ENCODE measurements at regions not wholly inside any gene's neighbourhood (a gene's known extent, or its start where the extent isn't known, plus 50 kb on each side); places are given as distances from the start of the nearest gene placed in this dataset.
A peak's percentile ranks its signal among the peaks of the same experiment; 100 is the strongest.

DNA sequence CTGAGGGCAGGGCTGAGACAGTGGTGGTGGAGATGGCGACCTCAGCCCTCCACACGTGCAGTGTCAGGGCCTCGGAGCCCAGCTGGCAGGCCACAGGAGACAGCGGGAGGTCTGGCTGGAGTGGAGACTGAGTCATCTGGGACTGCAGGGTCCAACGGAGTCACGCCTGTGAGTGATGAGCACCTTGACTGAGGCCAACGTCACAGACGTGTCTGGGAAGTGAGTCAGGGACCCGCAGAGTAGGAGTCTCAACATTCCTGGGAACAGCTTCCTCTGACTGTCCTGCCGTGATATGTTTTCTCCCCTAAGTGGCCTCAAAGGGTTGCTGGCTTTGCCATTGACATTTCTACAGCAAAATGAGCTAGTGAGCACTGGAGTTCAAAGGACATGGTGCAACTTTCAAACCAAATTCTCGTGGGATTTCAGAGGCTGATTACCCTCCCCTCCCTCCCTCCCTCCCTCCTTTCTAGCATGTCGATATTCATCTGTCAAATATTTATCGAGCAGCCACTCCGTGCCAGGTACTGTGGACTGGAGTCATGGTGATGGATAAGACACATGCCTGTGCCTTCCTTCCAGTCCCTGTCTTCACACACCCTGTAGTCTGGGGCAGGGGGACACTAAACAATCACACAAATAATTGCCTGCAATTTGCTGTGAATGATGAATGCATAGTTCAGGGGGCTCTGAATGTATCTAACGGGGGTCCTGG is 53.3 kb upstream of the AMOTL2 start:
- H3K27ac ChIP-seq (ENCODE audit: low read depth, low read length, severe bottlenecking): peak overlapping the region; percentile 85
- WGBS, 2 experiments (ENCODE audit: insufficient coverage in 2 of 2): 64 to 77% methylated on average over 12 of the region's 15 CpGs
- H3K9me3 ChIP-seq (ENCODE audit: control insufficient read depth, low read length): no peaks in the 10 kb centered on the region
- H3K4me3 ChIP-seq (ENCODE audit: extremely low read depth, insufficient read depth, low read length, poor library complexity, severe bottlenecking): no peak overlapping the region
- no peaks in the 10 kb centered on the region for H3K36me3 ChIP-seq (ENCODE audit: control insufficient read depth, insufficient read depth, low read length)
- H3K4me1 ChIP-seq (ENCODE audit: control insufficient read depth, insufficient read depth, low read length, poor library complexity, severe bottlenecking): peaks cover 34% of the 10 kb centered on the region

DNA sequence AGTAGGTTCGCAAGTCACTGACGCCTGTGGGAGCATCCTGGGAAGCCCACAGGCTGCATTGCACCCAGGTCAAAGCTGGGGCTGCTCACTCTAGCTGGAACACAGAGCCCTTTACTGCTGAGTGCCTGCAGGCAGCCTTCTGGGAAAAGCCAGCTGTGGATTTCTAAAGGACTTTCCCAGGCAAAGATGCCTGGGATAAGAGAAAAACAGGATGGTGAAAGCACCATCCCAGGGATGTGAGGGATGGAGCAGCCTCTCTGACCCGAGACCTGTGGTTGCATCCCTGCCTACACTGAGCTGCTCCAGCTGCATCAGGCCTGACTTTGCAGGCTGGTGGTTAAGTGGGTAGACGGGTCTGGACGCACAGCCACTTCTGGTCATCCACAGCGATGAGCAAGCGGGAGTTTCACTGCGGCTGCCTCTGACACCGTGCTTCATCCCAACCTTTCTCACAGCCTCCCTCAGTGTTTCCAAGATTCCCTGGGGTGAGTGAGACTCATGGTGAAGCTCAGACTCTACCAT is 52.5 kb upstream of the AMOTL2 start:
- WGBS, 2 experiments (ENCODE audit: insufficient coverage in 2 of 2): 95 to 100% methylated on average over 3 to 5 of the region's 9 CpGs
- Histone ChIP-seq H3K36me3 (ENCODE audit: control insufficient read depth, insufficient read depth, low read length) (no peaks in the 10 kb centered on the region), H3K27ac (ENCODE audit: low read depth, low read length, severe bottlenecking) (peak overlapping the region; percentile 85), H3K4me3 (ENCODE audit: extremely low read depth, insufficient read depth, low read length, poor library complexity, severe bottlenecking) (no peak overlapping the region), H3K4me1 (ENCODE audit: control insufficient read depth, insufficient read depth, low read length, poor library complexity, severe bottlenecking) (peaks cover 34% of the 10 kb centered on the region), H3K9me3 (ENCODE audit: control insufficient read depth, low read length) (no peaks in the 10 kb centered on the region)

DNA sequence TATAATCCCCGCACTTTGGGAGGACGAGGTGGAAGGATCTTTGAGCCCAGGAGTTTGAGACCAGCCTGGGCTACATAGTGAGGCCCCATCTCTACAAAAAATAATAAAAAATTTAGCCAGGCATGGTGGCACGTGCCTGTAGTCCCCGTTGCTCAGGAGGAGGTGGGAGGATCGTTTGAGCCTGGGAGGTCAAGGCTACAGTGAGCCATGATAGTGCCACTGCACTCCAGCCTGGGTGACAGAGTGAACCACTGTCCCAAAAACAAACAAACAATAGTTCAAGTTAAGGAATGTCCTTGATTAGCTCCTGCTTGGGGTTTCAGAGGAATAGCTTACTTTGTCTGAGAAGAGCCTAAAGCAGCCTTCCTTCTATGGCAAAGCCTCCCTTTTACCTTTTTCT is 51.7 kb upstream of the AMOTL2 start:
- Histone ChIP-seq H3K4me3 (ENCODE audit: extremely low read depth, insufficient read depth, low read length, poor library complexity, severe bottlenecking) (no peak overlapping the region), H3K36me3 (ENCODE audit: control insufficient read depth, insufficient read depth, low read length) (no peaks in the 10 kb centered on the region), H3K4me1 (ENCODE audit: control insufficient read depth, insufficient read depth, low read length, poor library complexity, severe bottlenecking) (peaks cover 34% of the 10 kb centered on the region), H3K27ac (ENCODE audit: low read depth, low read length, severe bottlenecking) (no peak overlapping the region), H3K9me3 (ENCODE audit: control insufficient read depth, low read length) (no peaks in the 10 kb centered on the region)
- WGBS, 2 experiments (ENCODE audit: insufficient coverage in 2 of 2): 88 to 89% methylated on average over 5 of the region's 5 CpGs
